T-helper 1 cell (primary cell): ENCODE measurements at regions not wholly inside any gene's neighbourhood (a gene's known extent, or its start where the extent isn't known, plus 50 kb on each side); places are given as distances from the start of the nearest gene placed in this dataset.
A peak's percentile ranks its signal among the peaks of the same experiment; 100 is the strongest.
"Not testable (repeated sequence)": the region's sequence is repeated elsewhere in the genome, so short reads cannot be mapped to it uniquely, and the experiment has no call there.

Source experiments
- DNase-seq, 5 donors: peaks; one replicate each; pipeline ENCODE4 v3.0.0-alpha.2; 2012 to 2020

DNA sequence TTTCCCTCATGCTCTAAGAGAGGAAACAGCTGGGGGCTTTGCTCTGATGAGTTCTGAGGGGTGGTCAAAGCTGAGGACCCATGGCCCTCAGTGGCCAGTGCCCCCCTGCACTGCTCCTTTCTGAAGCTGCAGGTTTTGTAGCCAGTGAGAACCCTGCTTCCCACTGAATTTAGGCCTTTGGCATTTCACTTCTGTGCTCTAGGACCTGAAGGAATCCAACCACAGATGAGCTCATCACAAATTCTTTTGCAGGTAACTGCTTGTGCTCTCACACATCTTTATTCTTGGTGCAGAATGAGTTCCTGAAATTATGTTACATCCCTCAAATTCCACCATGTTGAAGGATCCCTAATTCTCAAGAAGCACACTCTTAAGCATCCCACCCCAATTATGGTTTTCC is 248.7 kb upstream of the IRF2BP2 start:
- DNase-seq: no peak

DNA sequence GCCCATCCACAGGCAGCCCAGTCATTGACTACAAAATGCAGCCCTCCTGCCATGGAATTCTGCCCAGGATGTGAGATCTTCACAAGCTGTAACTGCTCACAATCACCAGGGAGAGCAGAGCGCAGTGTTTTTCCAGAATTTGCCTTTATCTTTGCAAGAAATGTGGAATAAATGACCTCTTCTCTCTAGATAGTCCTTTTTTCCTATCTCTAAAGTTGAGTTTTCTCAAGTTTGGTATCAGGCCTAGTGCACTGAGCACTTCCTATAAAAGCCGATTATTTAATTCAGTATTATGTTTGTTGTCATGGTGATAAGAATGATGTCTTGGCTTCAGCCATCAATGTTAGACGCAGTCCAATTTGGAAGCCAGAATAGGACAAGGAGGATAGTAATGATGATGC is 246.9 kb upstream of the IRF2BP2 start:
- DNase-seq: no peak

DNA sequence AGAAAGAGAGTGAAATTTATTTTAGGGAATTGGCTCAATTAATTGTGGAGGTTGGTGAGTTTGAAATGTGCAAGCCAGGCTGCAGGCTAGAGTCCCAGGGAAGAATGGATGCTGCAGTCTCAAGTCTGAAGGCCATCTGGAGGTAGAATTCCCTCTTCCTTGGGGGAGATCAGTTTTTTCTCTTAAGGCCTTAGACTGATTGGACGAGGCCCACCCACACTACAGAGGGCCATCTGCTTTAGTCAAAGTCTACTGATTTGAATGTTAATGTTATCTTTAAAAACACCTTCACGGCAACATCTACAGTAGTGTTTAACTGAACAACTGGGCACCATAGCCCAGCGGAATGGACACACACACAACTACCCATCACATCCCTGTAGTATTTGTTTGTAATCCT is 245.9 kb upstream of the IRF2BP2 start:
- no peak for DNase-seq

DNA sequence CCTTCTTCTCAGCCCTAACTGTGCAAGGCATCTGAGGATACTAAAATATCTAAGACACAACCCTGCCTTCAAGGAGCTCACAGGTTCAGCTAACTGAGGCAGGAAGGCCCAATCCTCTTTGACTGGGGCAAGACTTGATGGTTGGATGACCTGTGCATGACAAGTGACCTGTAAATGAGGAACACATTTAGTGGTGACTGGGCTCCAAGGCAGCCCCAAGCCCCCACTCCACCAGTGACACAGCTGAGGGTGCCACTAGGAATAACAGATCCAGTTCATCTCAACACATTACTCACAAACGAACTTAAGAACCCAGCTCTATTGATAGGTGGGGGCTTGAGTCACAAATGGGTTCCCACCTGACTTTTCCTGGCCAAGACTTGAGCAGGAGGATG is 244.7 kb upstream of the IRF2BP2 start:
- DNase-seq: no peak

DNA sequence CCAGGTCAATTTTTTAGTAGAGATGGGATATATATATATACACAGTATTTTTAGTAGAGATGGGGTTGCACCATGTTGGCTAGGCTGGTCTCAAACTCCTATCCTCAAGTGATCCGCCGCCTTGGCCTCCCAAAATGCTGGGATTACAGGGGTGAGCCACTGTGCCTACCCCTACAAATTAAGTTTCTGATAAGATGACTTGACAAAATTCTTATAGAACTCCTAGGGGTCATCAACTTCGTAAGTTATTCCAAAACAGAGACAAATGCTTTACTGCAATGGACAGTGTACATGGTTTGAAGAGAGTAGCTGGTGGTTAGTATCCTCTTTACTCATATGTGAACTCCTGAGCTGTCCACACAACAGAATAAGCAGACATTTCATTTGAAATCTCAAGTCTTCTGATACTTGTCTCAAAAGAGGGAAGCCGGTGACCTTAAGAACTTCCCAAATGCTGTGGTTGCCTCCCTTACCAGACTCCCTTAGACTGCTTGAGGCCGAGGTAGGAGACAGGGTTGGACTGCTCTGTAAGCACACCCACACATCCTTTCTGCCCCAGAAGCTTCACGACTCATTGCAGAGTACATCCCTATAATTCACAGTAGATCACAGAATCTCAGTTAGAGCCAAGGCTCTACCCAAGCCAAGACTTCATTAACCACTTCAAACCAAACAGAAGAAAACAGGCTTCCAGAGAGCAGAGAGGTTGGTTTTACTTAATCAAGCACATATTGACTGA is 244.1 kb upstream of the IRF2BP2 start:
- no peak for DNase-seq

DNA sequence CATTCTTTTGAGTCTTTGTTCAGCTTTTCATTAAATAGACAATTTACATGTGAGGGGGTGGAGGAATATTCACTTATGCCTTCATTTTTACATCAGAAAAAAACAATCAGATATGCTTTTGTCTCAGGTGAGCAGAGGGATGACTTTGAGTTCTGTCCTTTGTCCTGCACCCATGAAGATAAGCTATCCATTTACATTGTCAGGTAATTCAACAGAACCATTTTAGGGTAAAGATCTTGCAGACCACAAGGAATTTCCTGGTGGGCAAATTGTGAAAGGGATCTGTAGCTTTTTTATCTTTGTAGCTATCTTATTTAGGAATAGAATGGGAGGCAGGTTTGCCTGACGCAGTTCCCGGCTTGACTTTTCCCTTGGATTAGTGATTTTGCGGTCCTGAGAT is 242.7 kb upstream of the IRF2BP2 start:
- no peak for DNase-seq

DNA sequence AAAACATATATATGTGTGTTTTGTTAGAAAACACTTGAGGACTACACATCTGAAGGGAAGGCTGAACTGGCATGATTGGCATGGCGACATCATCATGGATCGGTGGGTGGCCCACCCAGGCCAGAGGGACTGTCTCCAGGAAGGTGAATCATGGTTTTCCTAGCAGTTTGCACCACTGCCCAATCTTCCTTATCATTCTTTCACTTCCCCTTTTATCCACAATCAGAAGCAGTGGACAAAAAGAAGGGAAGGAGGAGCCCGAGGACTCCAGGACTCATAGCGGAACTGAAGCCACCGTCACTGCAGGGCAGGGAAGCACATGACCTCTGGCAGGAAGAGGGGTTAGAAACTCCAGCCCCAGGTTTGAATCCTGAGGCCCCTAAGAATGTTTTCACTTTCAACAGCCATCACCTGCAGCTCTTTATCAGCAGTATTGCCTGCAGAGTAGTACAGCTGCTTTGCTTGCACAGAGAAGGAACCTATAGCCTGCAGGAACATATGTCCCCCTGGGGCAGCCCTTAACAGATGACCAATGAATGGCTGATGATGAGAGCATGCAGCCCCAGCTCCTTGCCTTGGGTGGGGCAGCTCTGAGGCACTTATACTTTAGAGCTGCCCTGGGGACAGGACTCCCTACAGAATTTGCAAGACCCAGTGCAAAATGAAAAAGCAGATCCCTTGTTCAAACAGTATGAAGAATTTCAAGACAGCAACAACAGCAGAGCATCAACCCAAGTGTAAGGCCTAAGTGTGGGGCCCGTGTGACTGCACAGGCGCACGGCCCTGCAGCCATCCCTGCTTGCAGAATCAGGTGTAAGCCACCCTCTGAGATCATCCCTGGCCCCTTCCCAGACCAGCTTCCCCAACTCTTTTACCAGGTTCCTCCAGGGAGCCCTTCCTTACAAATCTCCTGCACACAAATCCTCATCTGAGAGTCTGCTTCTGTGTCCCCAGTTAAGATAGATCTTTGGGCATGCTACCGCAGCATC is 241.8 kb upstream of the IRF2BP2 start:
- DNase-seq: peak in 1 of 5 donors; percentile 42

DNA sequence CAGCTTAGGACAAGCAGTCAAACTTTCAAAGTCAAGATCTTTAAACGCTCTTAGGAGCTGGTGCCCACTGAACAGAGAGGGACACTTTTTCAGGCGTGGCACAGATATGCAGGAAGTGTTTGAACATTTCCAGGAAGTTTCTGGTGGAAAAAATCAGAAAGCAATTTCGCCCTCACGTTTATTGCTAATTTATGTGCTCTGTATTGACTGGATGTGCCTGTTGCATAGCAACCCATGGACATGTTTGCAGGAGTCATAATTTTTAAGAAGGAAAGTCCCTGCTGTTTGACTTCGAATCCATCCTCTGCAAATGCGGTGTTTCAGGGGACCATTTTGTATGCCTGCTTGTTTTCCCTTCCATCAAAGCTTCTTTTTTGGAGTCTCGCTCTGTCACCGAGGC is 239.9 kb upstream of the IRF2BP2 start:
- DNase-seq: no peak

DNA sequence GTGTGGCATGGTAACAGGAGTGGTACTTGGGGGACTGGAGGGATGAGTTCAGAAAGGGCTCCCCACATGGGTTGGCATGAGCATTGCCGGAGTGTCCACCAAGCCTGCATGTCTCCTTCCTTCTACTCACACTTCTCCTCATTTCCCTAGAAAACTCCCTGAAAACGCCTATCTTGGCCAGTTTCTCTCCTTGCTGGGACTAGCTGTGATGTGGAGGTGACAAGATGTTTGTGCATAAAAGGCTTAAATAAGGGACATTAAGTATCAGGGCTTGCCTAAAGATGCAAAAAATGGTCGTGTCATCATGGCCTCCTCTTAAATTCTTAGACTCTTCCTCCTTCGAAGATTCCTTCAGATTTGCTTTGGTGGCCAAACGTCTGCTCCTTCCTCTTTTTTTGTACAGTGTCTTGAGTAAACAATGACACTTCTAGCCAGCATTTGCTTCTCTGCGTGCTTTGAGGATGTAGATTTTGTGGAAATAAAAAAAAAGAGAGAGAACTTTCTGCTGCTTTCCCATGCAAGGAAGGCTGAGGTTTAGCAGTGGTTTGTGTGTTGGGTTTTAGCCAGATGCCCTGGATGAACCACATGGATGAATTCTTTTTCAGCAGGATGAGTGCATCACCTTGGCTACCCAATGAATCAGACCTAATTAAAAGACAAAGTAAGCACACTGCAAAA is 239.1 kb upstream of the IRF2BP2 start:
- no peak for DNase-seq

DNA sequence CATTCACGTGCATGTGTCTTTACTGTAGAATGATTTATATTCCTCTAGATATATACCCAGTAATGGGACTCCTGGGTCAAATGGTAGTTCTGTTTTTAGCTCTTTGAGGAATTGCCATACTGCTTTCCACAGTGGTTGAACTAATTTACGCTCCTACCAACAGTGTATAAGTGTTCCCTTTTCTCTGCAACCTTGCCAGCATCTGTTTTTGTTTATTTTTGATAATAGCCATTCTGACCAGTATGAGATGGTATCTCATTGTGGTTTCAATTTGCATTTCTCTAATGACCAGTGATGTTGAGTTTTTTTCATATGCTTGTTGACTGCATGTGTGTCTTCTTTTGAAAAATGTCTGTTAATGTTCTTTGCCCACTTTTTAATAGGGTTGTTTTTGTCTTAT is 236.8 kb upstream of the IRF2BP2 start:
- not testable (repeated sequence) for DNase-seq

DNA sequence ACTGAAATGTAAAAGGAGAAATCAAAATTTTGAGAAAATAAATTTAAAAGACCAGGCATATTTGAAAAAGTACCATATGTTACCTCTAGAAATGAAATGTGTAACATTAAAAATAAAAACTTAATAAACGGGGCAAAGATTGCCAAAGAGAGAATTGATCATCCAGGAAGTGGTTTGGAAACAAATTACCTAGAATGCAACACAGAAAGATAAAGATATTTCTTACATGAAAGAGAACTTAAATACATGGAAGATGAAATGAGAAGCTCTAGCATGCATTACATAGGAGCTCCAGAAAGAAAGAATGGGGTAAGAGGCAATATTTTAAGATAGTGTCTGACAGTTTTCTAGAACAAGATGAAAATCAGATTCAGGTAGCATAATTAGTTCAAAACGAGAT is 235.9 kb upstream of the IRF2BP2 start:
- no peak for DNase-seq

DNA sequence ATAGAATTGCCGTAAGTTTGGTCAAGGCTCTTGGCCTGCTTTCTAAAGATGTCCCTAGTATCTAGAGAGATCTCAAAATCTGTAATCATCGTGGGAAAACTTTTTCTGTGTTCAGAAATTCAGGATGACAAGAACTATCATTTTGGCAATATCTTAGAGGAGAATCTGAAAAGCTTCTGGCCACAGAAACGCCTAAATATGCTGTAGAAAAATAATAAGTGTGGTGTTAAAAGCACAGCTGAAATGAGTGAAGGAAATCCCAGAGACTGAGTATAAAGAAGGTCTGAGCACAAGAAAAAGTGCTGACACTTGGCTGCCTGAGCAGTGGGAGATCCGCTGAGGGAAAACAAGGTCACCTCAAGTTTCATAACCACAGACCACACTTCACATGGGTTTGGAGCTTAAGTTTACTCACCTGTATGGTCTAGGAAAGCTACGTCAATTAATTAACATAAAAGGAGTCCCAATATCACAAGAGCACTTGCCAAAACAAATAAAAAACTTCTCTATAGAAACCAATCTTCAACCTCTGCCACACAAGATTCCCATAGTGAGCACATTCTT is 235.2 kb upstream of the IRF2BP2 start:
- peak in 4 of 5 donors; percentile 36 to 66 (median 46) for DNase-seq

DNA sequence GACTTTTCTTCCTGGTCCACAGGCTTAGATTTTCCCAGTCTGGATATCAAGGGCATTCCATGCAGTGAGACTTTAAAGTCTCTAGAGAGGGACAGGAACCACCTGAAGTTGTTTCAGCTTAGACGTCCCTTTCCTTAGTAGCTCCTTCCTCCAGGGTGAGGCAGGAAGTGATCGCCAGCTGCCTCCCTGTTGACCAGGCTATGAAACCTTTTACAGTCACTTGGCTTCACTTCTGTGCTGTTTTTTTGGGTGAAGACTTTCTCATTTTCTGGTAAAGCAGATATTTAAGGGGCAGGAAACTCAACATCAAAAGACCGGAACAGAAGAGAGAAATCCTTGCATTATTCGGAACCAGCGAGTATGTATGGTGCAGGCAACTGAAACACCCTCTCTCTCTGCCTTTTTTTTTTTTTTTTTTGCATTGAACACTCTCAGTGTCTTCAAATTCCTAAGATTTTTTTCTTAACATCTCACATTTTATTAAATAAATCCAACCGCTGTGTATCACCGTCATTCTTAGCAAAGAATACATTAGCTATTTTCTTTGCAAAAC is 234.6 kb upstream of the IRF2BP2 start:
- DNase-seq: peak in 1 of 5 donors; percentile 75

DNA sequence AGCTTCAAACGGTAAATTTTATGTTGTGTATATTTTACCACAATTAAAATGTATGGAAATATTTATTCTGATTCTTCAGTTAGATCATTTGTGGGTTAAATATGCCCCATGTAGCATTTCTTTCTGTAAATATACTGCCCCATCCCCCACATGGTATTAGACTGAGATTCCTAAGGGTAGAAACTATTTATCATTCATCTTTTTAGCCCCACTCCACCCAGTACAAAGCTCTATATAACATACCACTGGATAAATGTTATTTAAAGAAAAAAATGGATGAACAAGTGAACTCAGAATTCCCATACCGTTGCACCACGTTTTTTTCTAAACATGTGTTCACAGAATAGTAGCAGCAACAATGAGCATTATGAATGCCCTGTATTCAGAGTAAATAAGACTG is 234.0 kb upstream of the IRF2BP2 start:
- no peak for DNase-seq

DNA sequence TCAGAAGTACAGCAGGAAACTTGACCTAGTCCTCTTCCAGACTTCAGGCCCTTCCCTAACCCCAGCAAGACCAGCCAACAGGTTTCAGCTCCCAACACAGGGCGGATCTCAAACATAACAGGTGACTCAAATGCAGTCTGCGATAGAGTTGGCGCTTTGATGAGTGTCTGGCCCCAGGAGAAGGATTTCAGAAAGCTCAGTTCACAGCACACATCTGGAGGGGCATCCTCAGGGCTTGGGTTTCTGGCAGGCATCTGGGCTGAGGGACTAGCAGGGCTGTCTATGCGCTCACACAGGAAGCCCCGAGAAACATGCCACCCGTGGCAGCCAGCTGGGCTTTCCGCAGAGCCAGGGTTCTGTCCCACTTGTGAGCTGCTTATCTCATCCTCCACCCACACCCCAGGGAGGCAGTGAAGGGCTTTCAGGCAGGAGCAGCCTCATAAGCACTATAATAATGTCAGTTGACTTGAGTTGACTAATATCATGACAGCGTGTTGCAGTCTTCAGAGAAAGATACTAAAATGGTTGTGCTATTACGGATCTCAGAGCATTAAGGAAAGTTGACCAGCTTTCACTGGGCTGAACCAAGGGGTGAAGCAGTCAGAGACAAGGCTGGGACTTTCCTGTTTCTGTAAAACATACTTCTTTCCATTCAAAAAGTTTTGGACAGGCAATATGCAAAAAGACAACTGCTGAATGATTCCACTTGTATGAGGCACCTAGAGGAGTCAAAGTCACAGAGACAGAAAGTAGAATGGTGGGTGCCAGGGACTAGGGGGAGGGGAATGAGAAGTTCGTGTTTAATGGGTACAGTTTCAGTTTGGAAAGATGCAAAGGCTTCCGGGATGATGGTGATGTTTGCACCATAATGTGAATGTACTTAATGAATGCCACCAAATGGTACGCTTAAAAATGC is 233.0 kb upstream of the IRF2BP2 start:
- DNase-seq: peak in 4 of 5 donors; percentile 9 to 91 (median 14)

DNA sequence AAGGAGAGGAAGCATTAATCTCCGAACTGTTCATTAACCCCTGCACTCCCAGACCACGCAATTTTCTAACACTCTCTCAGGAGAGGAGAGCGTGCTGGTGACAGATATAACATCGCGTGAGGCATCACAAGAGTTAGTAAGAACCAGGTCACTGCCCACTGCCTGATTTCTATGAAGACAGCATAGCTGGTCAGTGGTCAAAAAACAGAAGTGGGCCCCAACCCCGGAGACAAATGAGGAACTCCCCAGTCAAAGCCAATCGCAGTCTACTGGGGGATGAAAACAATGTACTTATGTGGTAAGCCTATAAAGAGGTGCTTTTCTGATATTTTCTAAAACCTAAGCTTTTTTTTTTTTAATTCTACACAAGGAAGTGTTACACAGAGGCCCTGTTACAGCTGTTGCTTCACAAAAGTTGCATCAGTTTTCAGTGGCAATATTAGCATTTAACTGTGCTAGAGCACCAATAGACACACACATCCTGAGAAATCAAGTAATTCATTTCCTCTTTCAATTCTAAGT is 231.8 kb upstream of the IRF2BP2 start:
- DNase-seq: peak in 1 of 5 donors; percentile 81

DNA sequence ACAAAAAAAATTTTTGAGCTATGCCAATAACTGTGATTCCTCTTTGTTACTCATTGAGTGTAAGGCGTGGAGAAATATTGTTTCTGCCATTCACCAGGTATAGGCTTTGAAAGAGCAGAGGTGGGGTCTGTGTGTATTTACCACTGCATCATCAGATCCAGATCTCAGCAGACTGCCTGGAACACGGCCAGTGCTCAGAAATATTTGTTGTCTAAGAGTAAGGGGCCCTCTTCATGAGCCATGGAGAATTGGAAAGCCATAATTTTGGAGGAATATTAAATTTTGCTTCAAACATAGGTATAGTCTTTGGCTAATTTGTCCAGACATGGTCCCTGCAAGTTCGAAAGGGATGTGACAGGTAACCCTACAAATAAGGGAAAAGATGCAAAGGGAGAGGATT is 231.3 kb upstream of the IRF2BP2 start:
- no peak for DNase-seq

DNA sequence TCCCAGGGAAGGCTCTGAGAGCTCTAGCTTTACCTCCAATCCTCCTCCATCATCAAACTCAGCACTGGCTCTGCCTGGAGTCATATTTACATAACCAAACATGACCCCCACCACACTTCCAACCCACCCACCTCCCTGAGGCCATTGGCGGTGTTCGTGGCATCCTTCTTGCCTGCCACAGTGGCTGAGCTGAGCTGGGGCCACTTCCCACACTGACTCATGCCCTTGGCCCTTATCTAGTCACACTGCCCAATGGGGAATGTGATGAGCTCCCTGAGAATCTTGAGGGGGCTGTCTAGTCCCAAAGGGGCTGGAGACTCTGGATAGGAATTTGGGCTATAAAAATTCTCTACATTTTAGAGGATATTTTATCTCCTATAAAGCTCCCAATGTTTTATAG is 230.9 kb upstream of the IRF2BP2 start:
- DNase-seq: no peak

DNA sequence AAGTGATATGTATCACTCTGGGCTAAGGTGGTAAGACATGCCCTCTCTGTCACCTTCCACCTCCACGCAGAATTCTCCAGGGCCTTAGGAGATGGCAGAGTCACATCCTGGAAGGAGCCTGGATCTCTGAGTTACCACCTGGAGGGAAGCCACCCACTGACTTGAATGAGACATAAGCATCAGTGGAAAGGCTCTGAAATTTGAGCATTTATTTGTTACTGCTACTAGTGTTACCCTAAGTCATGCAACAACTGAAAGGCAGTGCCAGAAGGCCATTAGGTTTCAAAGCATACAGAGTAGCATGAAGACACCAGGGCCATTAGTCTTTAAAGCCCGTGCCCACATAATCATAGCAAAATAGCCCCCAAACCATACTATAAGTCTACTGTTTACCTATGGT is 230.3 kb upstream of the IRF2BP2 start:
- DNase-seq: no peak

DNA sequence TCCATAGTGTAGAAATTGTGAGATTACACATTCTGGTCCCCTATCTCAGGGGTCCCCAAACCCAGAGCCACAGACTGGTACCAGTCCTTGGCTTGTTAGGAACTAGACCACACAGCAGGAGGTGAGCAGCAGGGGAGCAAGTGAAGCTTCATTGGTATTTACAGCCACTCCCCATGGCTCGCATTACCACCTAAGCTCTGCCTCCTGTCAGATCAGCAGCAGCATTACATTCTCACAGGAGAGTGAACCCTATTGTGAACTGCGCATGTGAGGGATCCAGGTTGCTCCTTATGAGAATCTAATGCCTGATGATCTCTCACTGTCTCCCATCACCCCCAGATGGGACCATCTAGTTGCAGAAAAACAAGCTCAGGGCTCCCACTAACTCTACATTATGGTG is 229.7 kb upstream of the IRF2BP2 start:
- DNase-seq: no peak

DNA sequence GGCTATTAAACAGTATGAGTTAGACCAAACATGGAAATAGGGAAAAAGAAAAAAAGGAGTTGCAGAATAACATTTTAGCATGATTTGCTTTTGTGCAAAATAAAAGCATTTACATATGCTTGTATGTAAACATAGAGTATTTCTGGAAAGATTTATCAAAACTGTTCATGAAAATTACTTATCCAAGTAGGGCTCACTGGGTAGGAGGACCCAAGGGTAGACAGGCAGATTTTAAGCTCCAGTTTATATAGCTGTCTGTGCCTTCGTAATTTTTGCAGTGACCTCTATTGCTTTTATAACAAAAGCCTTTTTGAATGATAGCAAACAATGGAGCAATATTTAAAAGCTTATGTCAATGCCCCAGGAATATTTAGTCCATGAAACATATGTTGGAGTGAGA is 228.8 kb upstream of the IRF2BP2 start:
- DNase-seq: no peak
